ENCODE measurements at regions not wholly inside any gene's neighbourhood (a gene's known extent, or its start where the extent isn't known, plus 50 kb on each side); places are given as distances from the start of the nearest gene placed in this dataset.

- Histone ChIP-seq H2AFZ (ENCODE audit: low read depth, low read length) (no peak overlapping the region), H3K4me2 (ENCODE audit: insufficient read depth, low read length) (no peak overlapping the region), H3K4me1 (ENCODE audit: control insufficient read depth, extremely low read depth, insufficient read depth, low read length) (no peaks in the 10 kb centered on the region), H3K79me2 (ENCODE audit: control insufficient read depth, insufficient read depth, low read length) (no peaks in the 10 kb centered on the region), H3K27me3 (ENCODE audit: control insufficient read depth in 2 of 2, insufficient read depth in 2 of 2, low read length in 2 of 2) (no peaks in the 10 kb centered on the region), H3K4me3 (replicated peaks in 1 of 3; ENCODE audit: insufficient read depth in 1 of 3, low read depth in 1 of 3, low read length in 3 of 3) (no peak overlapping the region), H3K9me1 (replicated peaks; ENCODE audit: control insufficient read depth, extremely low read depth, insufficient read depth, low read length) (no peaks in the 10 kb centered on the region), H3K9ac (replicated peaks; ENCODE audit: extremely low read depth, insufficient read depth, low read length) (no peak overlapping the region), H3K9me3 (replicated peaks; ENCODE audit: control insufficient read depth, insufficient read depth, low read length) (no peaks in the 10 kb centered on the region), H4K20me1 (replicated peaks; ENCODE audit: control insufficient read depth, extremely low read depth, insufficient read depth, low read length) (no peaks in the 10 kb centered on the region), H3K27ac (ENCODE audit: insufficient read depth, low read depth, low read length) (no peak overlapping the region), H3K36me3 (ENCODE audit: control insufficient read depth in 2 of 2, extremely low read depth in 1 of 2, insufficient read depth in 2 of 2, low read length in 2 of 2) (no peaks in the 10 kb centered on the region)
- FAIRE-seq (no peak), DNase-seq (ENCODE audit: low read depth, low spot score) (no peak)
- TF ChIP-seq, protein P1, sequence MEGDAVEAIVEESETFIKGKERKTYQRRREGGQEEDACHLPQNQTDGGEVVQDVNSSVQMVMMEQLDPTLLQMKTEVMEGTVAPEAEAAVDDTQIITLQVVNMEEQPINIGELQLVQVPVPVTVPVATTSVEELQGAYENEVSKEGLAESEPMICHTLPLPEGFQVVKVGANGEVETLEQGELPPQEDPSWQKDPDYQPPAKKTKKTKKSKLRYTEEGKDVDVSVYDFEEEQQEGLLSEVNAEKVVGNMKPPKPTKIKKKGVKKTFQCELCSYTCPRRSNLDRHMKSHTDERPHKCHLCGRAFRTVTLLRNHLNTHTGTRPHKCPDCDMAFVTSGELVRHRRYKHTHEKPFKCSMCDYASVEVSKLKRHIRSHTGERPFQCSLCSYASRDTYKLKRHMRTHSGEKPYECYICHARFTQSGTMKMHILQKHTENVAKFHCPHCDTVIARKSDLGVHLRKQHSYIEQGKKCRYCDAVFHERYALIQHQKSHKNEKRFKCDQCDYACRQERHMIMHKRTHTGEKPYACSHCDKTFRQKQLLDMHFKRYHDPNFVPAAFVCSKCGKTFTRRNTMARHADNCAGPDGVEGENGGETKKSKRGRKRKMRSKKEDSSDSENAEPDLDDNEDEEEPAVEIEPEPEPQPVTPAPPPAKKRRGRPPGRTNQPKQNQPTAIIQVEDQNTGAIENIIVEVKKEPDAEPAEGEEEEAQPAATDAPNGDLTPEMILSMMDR (IDR thresholded peaks at IDR 0.05; ENCODE audit: extremely low read depth in 1 of 2, insufficient read depth in 1 of 2, low read depth in 1 of 2, low read length in 2 of 2) = no peak
- no peak for TF ChIP-seq JUN (IDR thresholded peaks at IDR 0.05; ENCODE audit: borderline replicate concordance, insufficient read depth, insufficient read length, low read depth)
- TF ChIP-seq MYC (IDR thresholded peaks at IDR 0.05; ENCODE audit: low read depth, low read length) = no peak
- no peak for TF ChIP-seq EZH2 (IDR thresholded peaks at IDR 0.05; ENCODE audit: borderline replicate concordance, low read depth, low read length, severe bottlenecking)
- TF ChIP-seq POLR2AphosphoS5 (IDR thresholded peaks at IDR 0.05; ENCODE audit: insufficient read depth, low read depth, low read length) = no peak
- TF ChIP-seq FOS (IDR thresholded peaks at IDR 0.05; ENCODE audit: borderline replicate concordance, insufficient read depth, low read length) = no peak
- TF ChIP-seq POLR2A (IDR thresholded peaks at IDR 0.05; ENCODE audit: low read depth, low read length) = no peak
- no peak for TF ChIP-seq MAX (IDR thresholded peaks at IDR 0.05; ENCODE audit: insufficient read depth, insufficient read length)
- no peak for TF ChIP-seq GATA2 (IDR thresholded peaks at IDR 0.05; ENCODE audit: insufficient read depth, insufficient read length, low read depth, low read length)
- intact Hi-C loops (cut with micrococcal nuclease) (no loop called here), dilution Hi-C loops (cut with MboI; ENCODE audit: extremely low pct_ligation_motif_present, low sequenced_read_pairs) (no loop called here)
- CTCF ChIA-PET = no interaction called here
- POLR2A ChIA-PET = no interaction called here
- no TSS peak for BruUV-seq (replicated peaks)
Measured at GRCh38 chr4:81343536-81343935, 128.2 kb downstream of the RASGEF1B start.
